GM12878 (cell line): ENCODE measurements at regions not wholly inside any gene's neighbourhood (a gene's known extent, or its start where the extent isn't known, plus 50 kb on each side); places are given as distances from the start of the nearest gene placed in this dataset.

ENCODE experiments used
- ATAC-seq: fragments of 200-7000 bp; cut with Tn5 transposase; 3 replicates; pipeline ENCODE4 v1.9.1; 2020; ENCODE audit warnings: mild to moderate bottlenecking, moderate library complexity
- BruUV-seq: library from RNA; stranded (reverse); fragments of 400-500 nt; replicated peaks from 2 replicates; lab custom pipeline; 2021; lab: Mats Ljungman, UMichigan
- CTCF ChIA-PET: fragments of 300-600 bp; sonication (Branson Sonifier 250); formaldehyde crosslinking; extraction: SDS; loops from one replicate; lab custom pipeline; 2021; ENCODE audit warnings: inconsistent platforms; lab: Yijun Ruan, JAX
- POLR2A ChIA-PET: fragments of 350-600 bp; formaldehyde crosslinking; extraction: SDS; loops from one replicate; lab custom pipeline; 2021; ENCODE audit warnings: inconsistent platforms; lab: Charles Lee
- RAD21 ChIA-PET: fragments of 300-600 bp; sonication (Branson Sonifier 250); formaldehyde crosslinking; loops from one replicate; lab custom pipeline; 2023; ENCODE audit warnings: antibody characterized with exemption; ENCODE audit not compliant: unreplicated experiment; lab: Charles Lee
- SMC1A ChIA-PET: fragments of 300-600 bp; sonication (Branson Sonifier 250); formaldehyde crosslinking; loops from one replicate; lab custom pipeline; 2023; ENCODE audit not compliant: unreplicated experiment, uncharacterized antibody; lab: Charles Lee
- DNase-seq: peaks from one replicate; pipeline ENCODE4 v3.0.0-alpha.2; 2011; ENCODE audit warnings: low read depth, low spot score
- FAIRE-seq: peaks from 3 replicates; lab custom pipeline; 2011; peaks lifted over from hg19 to GRCh38; lab: Jason Lieb, UNC
- H2AFZ ChIP-seq: 2 replicates; pipeline ENCODE4 v1.6.0; 2011; ENCODE audit warnings: low read depth, low read length, control low read depth; ENCODE audit not compliant: control insufficient read depth
- H3K27ac ChIP-seq: 2 replicates; pipeline ENCODE4 v1.5.1; 2011; ENCODE audit warnings: control low read depth; ENCODE audit not compliant: control insufficient read depth, insufficient read depth
- H3K27me3 ChIP-seq, 2 experiments: replicated peaks in 1 of 2; 2 replicates each; pipeline versions ENCODE4 v1.6.0 to v1.6.1; 2011; ENCODE audit warnings: low read length in 1 of 2; ENCODE audit not compliant: control insufficient read depth in 2 of 2, insufficient read depth in 2 of 2
- H3K36me3 ChIP-seq, 2 experiments: 2 replicates each; pipeline ENCODE4 v1.5.1; 2011; ENCODE audit warnings: low read length in 1 of 2; ENCODE audit not compliant: control insufficient read depth in 2 of 2, insufficient read depth in 2 of 2
- H3K4me1 ChIP-seq: 2 replicates; pipeline ENCODE4 v1.6.1; 2011; ENCODE audit warnings: mild to moderate bottlenecking, low read length, moderate library complexity, mixed read lengths; ENCODE audit not compliant: control insufficient read depth, insufficient read depth
- H3K4me2 ChIP-seq: 2 replicates; pipeline ENCODE4 v1.6.0; 2011; ENCODE audit warnings: control low read depth; ENCODE audit not compliant: control insufficient read depth, insufficient read depth
- H3K4me3 ChIP-seq: fragments of 200-600 bp; sonication (generic); 2 replicates; pipeline ENCODE4 v1.5.1; 2016
- H3K79me2 ChIP-seq: 2 replicates; pipeline ENCODE4 v1.6.0; 2011; ENCODE audit warnings: low read length; ENCODE audit not compliant: control insufficient read depth, insufficient read depth
- H3K9ac ChIP-seq: 2 replicates; pipeline ENCODE4 v1.8.0; 2011; ENCODE audit warnings: low read length, control low read depth, mixed read lengths; ENCODE audit not compliant: control insufficient read depth, insufficient read depth
- H3K9me3 ChIP-seq: replicated peaks from 3 replicates; pipeline ENCODE4 v1.5.1; 2011; ENCODE audit warnings: mild to moderate bottlenecking, low read length; ENCODE audit not compliant: control insufficient read depth, insufficient read depth
- H4K20me1 ChIP-seq: 2 replicates; pipeline ENCODE4 v1.6.0; 2011; ENCODE audit not compliant: control insufficient read depth, insufficient read depth
- ASH2L ChIP-seq: fragments of 300-600, 200-600 bp; sonication (generic); IDR thresholded peaks from 2 replicates; pipeline ENCODE4 v1.6.1; 2017; ENCODE audit warnings: low read depth, mild to moderate bottlenecking, borderline replicate concordance
- ATF7 ChIP-seq: fragments of 450-650 bp; IDR thresholded peaks from 2 replicates; pipeline ENCODE4 v1.6.1; 2016; ENCODE audit warnings: low read depth, mild to moderate bottlenecking
- BRCA1 ChIP-seq: IDR thresholded peaks from 2 replicates; pipeline ENCODE4 v1.6.1; 2011; ENCODE audit warnings: low read depth, low read length, improper control_type of control experiment
- CEBPB ChIP-seq, 2 experiments: fragments of 150-350 bp in 1 of 2; IDR thresholded peaks; 2 replicates each; pipeline ENCODE4 v1.6.1; 2012 to 2014; ENCODE audit warnings: low read depth in 2 of 2, low read length in 2 of 2, borderline replicate concordance in 1 of 2, inconsistent platforms in 1 of 2
- CHD4 ChIP-seq: fragments of 200-600 bp; sonication (generic); IDR thresholded peaks from 2 replicates; pipeline ENCODE4 v1.6.1; 2016; ENCODE audit warnings: mild to moderate bottlenecking
- GABPA ChIP-seq: IDR thresholded peaks from 2 replicates; pipeline ENCODE4 v1.6.1; 2014; ENCODE audit warnings: antibody characterized with exemption, low read depth, mild to moderate bottlenecking, inconsistent platforms
- GATAD2B ChIP-seq: fragments of 450-650 bp; conservative IDR thresholded peaks from 2 replicates; pipeline ENCODE4 v1.6.1; 2017; ENCODE audit warnings: low read depth, mild to moderate bottlenecking, moderate library complexity
- JUND ChIP-seq: IDR thresholded peaks from 2 replicates; pipeline ENCODE4 v1.6.1; 2012; ENCODE audit warnings: low read depth, mild to moderate bottlenecking, low read length, improper control_type of control experiment, moderate library complexity
- MEF2B ChIP-seq: fragments of 450-650 bp; IDR thresholded peaks from 2 replicates; pipeline ENCODE4 v1.6.1; 2018; ENCODE audit warnings: mild to moderate bottlenecking, moderate library complexity; ENCODE audit not compliant: partially characterized antibody, poor library complexity, severe bottlenecking
- MTA2 ChIP-seq: fragments of 450-650 bp; IDR thresholded peaks from 2 replicates; pipeline ENCODE4 v1.6.1; 2016; ENCODE audit warnings: low read depth, mild to moderate bottlenecking, moderate library complexity
- NBN ChIP-seq: fragments of 450-650 bp; IDR thresholded peaks from 2 replicates; pipeline ENCODE4 v1.6.1; 2016
- NFYA ChIP-seq: IDR thresholded peaks from 2 replicates; pipeline ENCODE4 v1.6.1; 2011; ENCODE audit warnings: low read depth, mild to moderate bottlenecking, low read length, improper control_type of control experiment, borderline replicate concordance
- RCOR1 ChIP-seq: conservative IDR thresholded peaks from 2 replicates; pipeline ENCODE4 v1.6.1; 2012; ENCODE audit warnings: low read depth, low read length, improper control_type of control experiment
- SMAD1 ChIP-seq: fragments of 450-650 bp; IDR thresholded peaks from 2 replicates; pipeline ENCODE4 v1.6.1; 2018; ENCODE audit warnings: mild to moderate bottlenecking, low read depth; ENCODE audit not compliant: partially characterized antibody
- TAF1 ChIP-seq: IDR thresholded peaks from 2 replicates; pipeline ENCODE4 v1.6.1; 2011; ENCODE audit warnings: mild to moderate bottlenecking, low read depth, low read length, borderline replicate concordance
- in situ Hi-C: fragments of 300-500 bp; cut with MboI; formaldehyde crosslinking; loops from 9 replicates; pipeline ENCODE4 v1.14.3; 2018; ENCODE audit warnings: mixed read lengths
- intact Hi-C: fragments of 100-400 bp; cut with micrococcal nuclease; formaldehyde crosslinking; loops from one replicate; pipeline ENCODE4 v1.14.2; 2022; ENCODE audit not compliant: unreplicated experiment
- TF ChIP-seq, protein P1 (sequence below), 3 experiments: IDR thresholded peaks in 2 of 3; conservative IDR thresholded peaks in 1 of 3; 2 replicates each; pipeline ENCODE4 v1.5.1; 2011; ENCODE audit warnings: low read depth in 3 of 3, low read length in 3 of 3, mild to moderate bottlenecking in 3 of 3, control low read depth in 2 of 3, moderate library complexity in 2 of 3, inconsistent platforms in 1 of 3, mixed read lengths in 1 of 3; ENCODE audit not compliant: control insufficient read depth in 2 of 3, insufficient read depth in 1 of 3; ENCODE audit errors: extremely low read depth in 1 of 3
- TF ChIP-seq, protein P2 (sequence below): IDR thresholded peaks from 2 replicates; pipeline ENCODE4 v1.6.1; 2012; ENCODE audit warnings: low read length, inconsistent platforms
- TF ChIP-seq, protein P3 (sequence below): fragments of 450-650 bp; conservative IDR thresholded peaks from 2 replicates; pipeline ENCODE4 v1.6.1; 2017; ENCODE audit warnings: mild to moderate bottlenecking, moderate library complexity

DNA sequence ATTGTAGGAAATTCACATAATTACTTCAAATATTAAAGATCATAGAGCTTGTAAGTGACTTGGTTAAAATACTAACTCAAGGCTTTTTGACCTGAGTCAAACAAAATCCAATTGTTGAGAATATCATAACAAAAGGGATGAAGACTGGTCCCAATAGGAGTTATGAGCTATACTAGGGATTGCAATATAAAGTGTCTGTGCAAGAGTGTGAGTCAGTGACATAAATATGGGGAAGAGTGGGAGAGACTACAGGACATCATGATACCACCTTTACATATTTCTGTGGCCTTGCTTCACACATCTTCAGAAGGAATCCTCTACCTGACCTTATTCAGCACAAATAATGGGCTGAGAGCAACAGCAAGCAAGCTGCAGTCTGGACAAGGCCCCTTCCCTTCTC, 180.9 kb upstream of the SLC24A2 start:
- H2AFZ ChIP-seq = no peak overlapping the region
- H3K36me3 ChIP-seq = no peaks in the 10 kb centered on the region
- H4K20me1 ChIP-seq = no peaks in the 10 kb centered on the region
- H3K4me1 ChIP-seq = no peaks in the 10 kb centered on the region
- DNase-seq (no peak), FAIRE-seq (no peak), ATAC-seq (no peak)
- H3K4me3 ChIP-seq = no peak overlapping the region
- H3K27ac ChIP-seq = no peak overlapping the region
- no peaks in the 10 kb centered on the region for H3K9me3 ChIP-seq
- H3K79me2 ChIP-seq = no peaks in the 10 kb centered on the region
- H3K4me2 ChIP-seq = no peak overlapping the region
- H3K27me3 ChIP-seq = no peaks in the 10 kb centered on the region
- POLR2A ChIA-PET = interaction anchor here (0.6 kb wide), 1 partner anchor 270 kb away, joined by 3 read pairs; no protein-coding TSS in a partner anchor
- no peak overlapping the region for H3K9ac ChIP-seq
- in situ Hi-C loops = no loop called here
- RAD21 ChIA-PET = no interaction called here
- TF ChIP-seq, protein P1, sequence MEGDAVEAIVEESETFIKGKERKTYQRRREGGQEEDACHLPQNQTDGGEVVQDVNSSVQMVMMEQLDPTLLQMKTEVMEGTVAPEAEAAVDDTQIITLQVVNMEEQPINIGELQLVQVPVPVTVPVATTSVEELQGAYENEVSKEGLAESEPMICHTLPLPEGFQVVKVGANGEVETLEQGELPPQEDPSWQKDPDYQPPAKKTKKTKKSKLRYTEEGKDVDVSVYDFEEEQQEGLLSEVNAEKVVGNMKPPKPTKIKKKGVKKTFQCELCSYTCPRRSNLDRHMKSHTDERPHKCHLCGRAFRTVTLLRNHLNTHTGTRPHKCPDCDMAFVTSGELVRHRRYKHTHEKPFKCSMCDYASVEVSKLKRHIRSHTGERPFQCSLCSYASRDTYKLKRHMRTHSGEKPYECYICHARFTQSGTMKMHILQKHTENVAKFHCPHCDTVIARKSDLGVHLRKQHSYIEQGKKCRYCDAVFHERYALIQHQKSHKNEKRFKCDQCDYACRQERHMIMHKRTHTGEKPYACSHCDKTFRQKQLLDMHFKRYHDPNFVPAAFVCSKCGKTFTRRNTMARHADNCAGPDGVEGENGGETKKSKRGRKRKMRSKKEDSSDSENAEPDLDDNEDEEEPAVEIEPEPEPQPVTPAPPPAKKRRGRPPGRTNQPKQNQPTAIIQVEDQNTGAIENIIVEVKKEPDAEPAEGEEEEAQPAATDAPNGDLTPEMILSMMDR (IDR thresholded peaks at IDR 0.05 in 2 of 3, conservative IDR thresholded peaks at IDR 0.05 in 1 of 3; ENCODE audit: control insufficient read depth in 2 of 3, extremely low read depth in 1 of 3, insufficient read depth in 1 of 3, low read depth in 3 of 3, low read length in 3 of 3) = no peak
- TF ChIP-seq GATAD2B = no peak
- TF ChIP-seq NBN = no peak
- TF ChIP-seq MEF2B = no peak
- TF ChIP-seq ASH2L = no peak
- no peak for TF ChIP-seq CEBPB (IDR thresholded peaks at IDR 0.05; ENCODE audit: borderline replicate concordance in 1 of 2, low read depth in 2 of 2, low read length in 2 of 2)
- TF ChIP-seq ATF7 = no peak
- TF ChIP-seq NFYA = no peak
- no peak for TF ChIP-seq RCOR1
- no peak for TF ChIP-seq GABPA
- TF ChIP-seq CHD4 = no peak
- no peak for TF ChIP-seq JUND
- TF ChIP-seq TAF1 = no peak
- no peak for TF ChIP-seq MTA2
- TF ChIP-seq, protein P2, sequence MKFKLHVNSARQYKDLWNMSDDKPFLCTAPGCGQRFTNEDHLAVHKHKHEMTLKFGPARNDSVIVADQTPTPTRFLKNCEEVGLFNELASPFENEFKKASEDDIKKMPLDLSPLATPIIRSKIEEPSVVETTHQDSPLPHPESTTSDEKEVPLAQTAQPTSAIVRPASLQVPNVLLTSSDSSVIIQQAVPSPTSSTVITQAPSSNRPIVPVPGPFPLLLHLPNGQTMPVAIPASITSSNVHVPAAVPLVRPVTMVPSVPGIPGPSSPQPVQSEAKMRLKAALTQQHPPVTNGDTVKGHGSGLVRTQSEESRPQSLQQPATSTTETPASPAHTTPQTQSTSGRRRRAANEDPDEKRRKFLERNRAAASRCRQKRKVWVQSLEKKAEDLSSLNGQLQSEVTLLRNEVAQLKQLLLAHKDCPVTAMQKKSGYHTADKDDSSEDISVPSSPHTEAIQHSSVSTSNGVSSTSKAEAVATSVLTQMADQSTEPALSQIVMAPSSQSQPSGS = no peak
- no peak for TF ChIP-seq SMAD1
- TF ChIP-seq, protein P3, sequence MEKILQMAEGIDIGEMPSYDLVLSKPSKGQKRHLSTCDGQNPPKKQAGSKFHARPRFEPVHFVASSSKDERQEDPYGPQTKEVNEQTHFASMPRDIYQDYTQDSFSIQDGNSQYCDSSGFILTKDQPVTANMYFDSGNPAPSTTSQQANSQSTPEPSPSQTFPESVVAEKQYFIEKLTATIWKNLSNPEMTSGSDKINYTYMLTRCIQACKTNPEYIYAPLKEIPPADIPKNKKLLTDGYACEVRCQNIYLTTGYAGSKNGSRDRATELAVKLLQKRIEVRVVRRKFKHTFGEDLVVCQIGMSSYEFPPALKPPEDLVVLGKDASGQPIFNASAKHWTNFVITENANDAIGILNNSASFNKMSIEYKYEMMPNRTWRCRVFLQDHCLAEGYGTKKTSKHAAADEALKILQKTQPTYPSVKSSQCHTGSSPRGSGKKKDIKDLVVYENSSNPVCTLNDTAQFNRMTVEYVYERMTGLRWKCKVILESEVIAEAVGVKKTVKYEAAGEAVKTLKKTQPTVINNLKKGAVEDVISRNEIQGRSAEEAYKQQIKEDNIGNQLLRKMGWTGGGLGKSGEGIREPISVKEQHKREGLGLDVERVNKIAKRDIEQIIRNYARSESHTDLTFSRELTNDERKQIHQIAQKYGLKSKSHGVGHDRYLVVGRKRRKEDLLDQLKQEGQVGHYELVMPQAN = no peak
- TF ChIP-seq BRCA1 = no peak
- intact Hi-C loops = no loop called here
- CTCF ChIA-PET = interaction anchor here (0.6 to 0.7 kb wide), 3 partner anchors 316 to 1141 kb away, joined by 3 to 4 read pairs (median 3); no protein-coding TSS in a partner anchor
- no TSS peak for BruUV-seq
- SMC1A ChIA-PET = interaction anchor here (0.9 to 1.1 kb wide), 2 partner anchors 27 to 86 kb away, joined by 3 read pairs; no protein-coding TSS in a partner anchor
